ENCODE measurements at regions not wholly inside any gene's neighbourhood (a gene's known extent, or its start where the extent isn't known, plus 50 kb on each side); places are given as distances from the start of the nearest gene placed in this dataset.

DNA sequence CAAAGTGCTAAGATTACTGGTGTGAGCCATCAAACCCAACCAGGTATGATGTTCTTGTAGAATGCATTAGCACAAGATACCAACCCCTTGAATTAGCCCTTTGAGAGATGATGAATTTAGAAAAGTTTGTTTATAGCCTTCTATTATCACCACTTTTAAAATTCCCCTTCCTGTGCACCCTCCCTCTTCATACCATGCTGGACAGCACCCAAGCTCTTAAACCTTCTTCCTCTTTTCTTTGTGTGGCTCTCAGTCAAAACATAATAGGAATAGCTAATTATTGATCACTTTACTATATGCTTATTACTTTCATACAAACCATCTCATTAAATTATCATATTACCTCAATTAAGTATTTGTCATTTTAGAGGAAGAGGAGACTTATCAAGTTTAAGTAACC is 87.6 kb upstream of the TMED7 start:
- no peak for ATAC-seq
- no peaks in the 10 kb centered on the region for H3K9me3 ChIP-seq (ENCODE audit: low read length)
- no peak overlapping the region for H2AFZ ChIP-seq (ENCODE audit: low read length)
- no peaks in the 10 kb centered on the region for H3K79me2 ChIP-seq (ENCODE audit: insufficient read depth, low read length)
- no TSS peak for BruUV-seq (replicated peaks)
- H3K27ac ChIP-seq (ENCODE audit: extremely low read length, insufficient read depth, low read length), result no peak overlapping the region
- no peak for TF ChIP-seq PITX1 (CRISPR knock-in tag; IDR thresholded peaks at IDR 0.05)
- TF ChIP-seq PHF8 (CRISPR knock-in tag; IDR thresholded peaks at IDR 0.05), result no peak
- no peak for TF ChIP-seq ZNF839 (CRISPR knock-in tag; IDR thresholded peaks at IDR 0.05; ENCODE audit: borderline replicate concordance)
- no peak for TF ChIP-seq YEATS4 (CRISPR knock-in tag; IDR thresholded peaks at IDR 0.05; ENCODE audit: borderline replicate concordance)
- TF ChIP-seq, protein P1, sequence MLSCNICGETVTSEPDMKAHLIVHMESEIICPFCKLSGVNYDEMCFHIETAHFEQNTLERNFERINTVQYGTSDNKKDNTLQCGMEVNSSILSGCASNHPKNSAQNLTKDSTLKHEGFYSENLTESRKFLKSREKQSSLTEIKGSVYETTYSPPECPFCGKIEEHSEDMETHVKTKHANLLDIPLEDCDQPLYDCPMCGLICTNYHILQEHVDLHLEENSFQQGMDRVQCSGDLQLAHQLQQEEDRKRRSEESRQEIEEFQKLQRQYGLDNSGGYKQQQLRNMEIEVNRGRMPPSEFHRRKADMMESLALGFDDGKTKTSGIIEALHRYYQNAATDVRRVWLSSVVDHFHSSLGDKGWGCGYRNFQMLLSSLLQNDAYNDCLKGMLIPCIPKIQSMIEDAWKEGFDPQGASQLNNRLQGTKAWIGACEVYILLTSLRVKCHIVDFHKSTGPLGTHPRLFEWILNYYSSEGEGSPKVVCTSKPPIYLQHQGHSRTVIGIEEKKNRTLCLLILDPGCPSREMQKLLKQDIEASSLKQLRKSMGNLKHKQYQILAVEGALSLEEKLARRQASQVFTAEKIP (CRISPR knock-in tag; IDR thresholded peaks at IDR 0.05; ENCODE audit: borderline replicate concordance), result no peak
- TF ChIP-seq, protein P2, sequence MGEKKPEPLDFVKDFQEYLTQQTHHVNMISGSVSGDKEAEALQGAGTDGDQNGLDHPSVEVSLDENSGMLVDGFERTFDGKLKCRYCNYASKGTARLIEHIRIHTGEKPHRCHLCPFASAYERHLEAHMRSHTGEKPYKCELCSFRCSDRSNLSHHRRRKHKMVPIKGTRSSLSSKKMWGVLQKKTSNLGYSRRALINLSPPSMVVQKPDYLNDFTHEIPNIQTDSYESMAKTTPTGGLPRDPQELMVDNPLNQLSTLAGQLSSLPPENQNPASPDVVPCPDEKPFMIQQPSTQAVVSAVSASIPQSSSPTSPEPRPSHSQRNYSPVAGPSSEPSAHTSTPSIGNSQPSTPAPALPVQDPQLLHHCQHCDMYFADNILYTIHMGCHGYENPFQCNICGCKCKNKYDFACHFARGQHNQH (CRISPR knock-in tag; IDR thresholded peaks at IDR 0.05), result no peak
- TF ChIP-seq, protein P3, sequence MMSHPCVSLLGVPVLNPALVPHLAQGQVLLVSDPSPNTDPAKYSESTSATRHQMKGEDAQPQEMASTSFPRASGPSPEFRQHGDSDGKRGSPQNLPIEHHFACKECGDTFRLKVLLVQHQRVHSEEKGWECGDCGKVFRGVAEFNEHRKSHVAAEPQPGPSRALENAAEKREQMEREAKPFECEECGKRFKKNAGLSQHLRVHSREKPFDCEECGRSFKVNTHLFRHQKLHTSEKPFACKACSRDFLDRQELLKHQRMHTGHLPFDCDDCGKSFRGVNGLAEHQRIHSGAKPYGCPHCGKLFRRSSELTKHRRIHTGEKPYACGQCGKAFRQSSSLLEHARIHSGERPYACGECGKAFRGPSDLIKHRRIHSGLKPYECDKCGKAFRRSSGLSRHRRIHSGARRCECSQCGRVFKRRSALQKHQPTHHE (CRISPR knock-in tag; IDR thresholded peaks at IDR 0.05; ENCODE audit: borderline replicate concordance), result no peak
- no peak for TF ChIP-seq SCMH1 (CRISPR knock-in tag; IDR thresholded peaks at IDR 0.05; ENCODE audit: borderline replicate concordance)
- no peak for TF ChIP-seq DMAP1 (CRISPR knock-in tag; IDR thresholded peaks at IDR 0.05)
- TF ChIP-seq ATM (IDR thresholded peaks at IDR 0.05; ENCODE audit: borderline replicate concordance), result no peak
- TF ChIP-seq SP4 (CRISPR knock-in tag; IDR thresholded peaks at IDR 0.05), result no peak
- H3K4me2 ChIP-seq (ENCODE audit: low read depth, low read length), result no peak overlapping the region
- H3K4me3 ChIP-seq (replicated peaks in 1 of 3; ENCODE audit: insufficient read depth in 1 of 3, low read depth in 2 of 3, low read length in 3 of 3), result no peak overlapping the region
- FAIRE-seq, result no peak
- H3K27me3 ChIP-seq (ENCODE audit: control insufficient read depth in 1 of 2, insufficient read depth in 2 of 2, low read length in 2 of 2), result no peaks in the 10 kb centered on the region
- intact Hi-C loops (cut with micrococcal nuclease; ENCODE audit: unreplicated experiment) (no loop called here), in situ Hi-C loops (cut with HindIII; ENCODE audit: extremely low pct_ligation_motif_present, low pct_unique_long_range_greater_than_20kb) (no loop called here)
- no peaks in the 10 kb centered on the region for H3K36me3 ChIP-seq (replicated peaks in 1 of 2; ENCODE audit: control insufficient read depth in 1 of 2, insufficient read depth in 2 of 2, low read length in 2 of 2)
- H3K4me1 ChIP-seq (ENCODE audit: insufficient read depth, low read length), result peaks cover 18% of the 10 kb centered on the region
- DNase-seq (ENCODE audit: low spot score), result no peak
- no peaks in the 10 kb centered on the region for H4K20me1 ChIP-seq (ENCODE audit: insufficient read depth, low read length)
- H3K9ac ChIP-seq (ENCODE audit: insufficient read depth, low read depth, low read length), result no peak overlapping the region
- CTCF ChIA-PET (ENCODE audit: low intra/inter-chr PET ratio, low total read pairs), result no interaction called here
- POLR2A ChIA-PET, result no interaction called here

Data from HepG2 (cell line).